ENCODE measurements at regions not wholly inside any gene's neighbourhood (a gene's known extent, or its start where the extent isn't known, plus 50 kb on each side); places are given as distances from the start of the nearest gene placed in this dataset.
"Not testable (repeated sequence)": the region's sequence is repeated elsewhere in the genome, so short reads cannot be mapped to it uniquely, and the experiment has no call there.

DNA sequence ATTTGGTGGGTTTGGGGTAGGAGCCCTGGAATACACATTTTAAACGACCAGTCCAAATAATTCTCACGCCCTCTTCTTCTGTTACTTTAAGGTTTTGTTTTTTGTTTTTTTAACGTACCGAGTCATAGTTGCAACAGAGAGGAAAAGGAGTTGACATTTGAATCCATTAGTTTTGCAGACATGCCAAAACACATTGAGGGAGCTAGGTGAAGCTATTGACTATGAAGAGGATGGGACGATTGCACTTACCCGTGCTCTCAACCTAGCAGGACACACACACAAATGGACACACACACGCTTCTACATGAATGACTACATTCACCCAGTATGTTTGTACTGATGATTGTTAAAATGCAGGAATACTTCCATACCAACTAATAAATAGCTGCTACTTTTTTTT is 54.3 kb upstream of the CIT start:
- no peak for DNase-seq

DNA sequence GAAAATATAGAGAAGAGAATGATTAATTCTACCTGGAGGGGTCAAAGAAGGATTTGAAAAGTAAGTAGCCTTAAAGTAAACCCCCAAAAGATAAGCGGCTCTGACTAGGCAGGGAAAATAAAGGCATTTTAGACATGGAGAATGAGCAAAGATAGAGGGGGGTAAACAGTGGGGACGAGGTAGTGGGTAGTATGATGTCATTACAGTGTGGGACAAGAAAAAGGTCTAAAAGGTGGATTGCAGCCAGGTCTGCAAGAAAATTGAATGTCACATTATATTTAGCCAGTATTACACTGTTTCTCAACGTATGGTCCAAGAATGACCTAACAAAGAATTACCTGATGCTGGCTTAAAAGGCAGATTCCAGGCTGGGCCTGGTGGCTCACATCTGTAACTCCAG is 55.8 kb upstream of the CIT start:
- DNase-seq = no peak

DNA sequence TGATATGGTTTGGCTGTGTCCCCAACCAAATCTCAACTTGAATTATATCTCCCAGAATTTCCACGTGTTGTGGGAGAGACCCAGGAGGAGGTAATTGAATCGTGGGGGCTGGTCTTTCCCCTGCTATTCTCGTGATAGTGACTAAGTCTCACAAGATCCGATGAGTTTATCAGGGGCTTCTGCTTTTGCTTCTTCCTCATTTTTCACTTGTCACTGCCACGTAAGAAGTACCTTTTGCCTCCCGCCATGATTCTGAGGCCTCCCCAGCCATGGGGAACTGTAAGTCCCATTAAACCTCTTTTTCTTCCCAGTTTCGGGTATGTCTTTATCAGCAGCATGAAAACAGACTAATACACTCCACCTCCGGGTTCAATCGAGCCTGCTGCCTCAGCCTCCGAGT is 54.3 kb upstream of the BICDL1 start:
- DNase-seq = not testable (repeated sequence)

DNA sequence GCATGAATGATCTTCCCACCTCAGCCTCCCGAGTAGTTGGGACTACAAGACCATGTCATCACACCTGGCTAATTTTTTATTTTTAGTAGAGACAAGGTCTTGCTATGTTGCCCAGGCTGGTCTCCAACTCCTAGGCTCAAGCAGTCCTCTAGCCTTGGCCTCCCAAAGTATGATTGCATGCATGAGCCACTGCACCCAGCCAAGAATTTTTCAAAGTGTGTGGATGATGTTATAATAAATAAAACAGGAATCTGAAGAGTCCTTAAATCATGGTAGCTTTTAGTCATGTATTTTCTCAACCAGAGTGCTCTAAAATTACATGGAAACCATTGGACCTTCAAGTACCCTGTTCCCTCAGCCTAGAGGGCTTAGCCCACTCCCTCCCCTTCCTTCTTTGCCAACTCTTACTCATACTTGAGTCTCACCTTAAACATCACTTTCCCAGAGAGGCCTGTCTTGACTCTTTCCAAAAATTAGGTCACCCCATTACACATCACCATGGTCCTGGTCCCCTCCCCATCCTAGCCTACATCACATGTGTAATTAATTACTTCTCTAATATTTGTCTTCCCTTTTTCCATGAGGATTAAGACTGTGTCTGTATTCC is 52.2 kb upstream of the BICDL1 start:
- DNase-seq = no peak

DNA sequence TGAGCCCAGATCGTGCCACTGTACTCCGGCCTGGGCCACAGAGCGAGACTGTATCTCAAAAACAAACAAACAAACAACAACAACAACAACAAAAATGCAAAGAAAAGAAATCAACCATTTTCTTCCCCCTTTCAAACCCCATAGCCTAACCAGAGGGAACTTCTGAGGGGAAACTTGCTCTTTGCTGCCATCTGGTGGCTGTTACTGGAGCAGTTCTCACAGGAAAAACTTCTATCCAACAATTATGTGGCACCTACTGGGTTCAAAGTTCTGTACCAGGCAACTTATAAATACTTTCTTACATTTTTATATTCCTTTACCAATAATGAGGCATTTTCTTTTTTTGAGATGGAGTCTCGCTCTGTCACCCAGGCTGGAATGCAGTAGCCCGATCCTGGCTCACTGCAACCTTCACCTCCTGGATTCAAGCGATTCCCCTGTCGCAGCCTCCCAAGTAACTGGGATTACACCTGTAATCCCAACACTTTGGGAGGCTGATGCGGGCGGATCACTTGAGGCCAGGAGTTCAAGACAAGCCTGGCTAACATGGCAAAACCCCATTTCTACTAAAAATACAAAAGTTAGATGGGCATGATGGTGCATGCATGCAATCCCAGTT is 50.9 kb upstream of the BICDL1 start:
- peak; percentile 52 to 72 for DNase-seq
